Kidney (tissue), 13 donors: ENCODE measurements at regions not wholly inside any gene's neighbourhood (a gene's known extent, or its start where the extent isn't known, plus 50 kb on each side); places are given as distances from the start of the nearest gene placed in this dataset.

ENCODE experiments used
- DNase-seq, 5 donors: peaks; one replicate each; pipeline ENCODE4 v3.0.0-alpha.2; 2013 to 2020
- FAIRE-seq: peaks from 2 replicates; lab custom pipeline; 2012; peaks lifted over from hg19 to GRCh38; lab: Jason Lieb, UNC
- H3K27ac ChIP-seq, 2 donors: one replicate each; pipeline ENCODE4 v1.7.0; 2013; ENCODE audit warnings: low read depth in 2 of 2, low read length in 2 of 2, inconsistent platforms in 1 of 2
- H3K27me3 ChIP-seq: one replicate; pipeline ENCODE4 v1.7.1; 2013; ENCODE audit warnings: low read length, inconsistent platforms; ENCODE audit not compliant: control insufficient read depth, insufficient read depth
- H3K36me3 ChIP-seq, 3 donors: one replicate each; pipeline versions ENCODE4 v1.7.0 to v1.7.1; 2013; ENCODE audit warnings: low read length in 3 of 3, control low read depth in 1 of 3, inconsistent platforms in 1 of 3; ENCODE audit not compliant: insufficient read depth in 3 of 3, control insufficient read depth in 2 of 3
- H3K4me1 ChIP-seq, 3 donors: one replicate each; pipeline versions ENCODE4 v1.7.0 to v1.7.1; 2013; ENCODE audit warnings: low read length in 3 of 3, inconsistent platforms in 1 of 3, low read depth in 1 of 3; ENCODE audit not compliant: control insufficient read depth in 2 of 3, insufficient read depth in 2 of 3
- H3K4me3 ChIP-seq, 3 donors: one replicate each; pipeline versions ENCODE4 v1.7.0 to v1.8.1; 2013; ENCODE audit warnings: low read length in 3 of 3, control low read depth in 1 of 3, inconsistent platforms in 1 of 3
- H3K9ac ChIP-seq, 3 donors: one replicate each; pipeline versions ENCODE4 v1.7.0 to v1.7.1; 2013; ENCODE audit warnings: low read length in 3 of 3, control low read depth in 1 of 3, inconsistent platforms in 1 of 3
- H3K9me3 ChIP-seq, 3 donors: one replicate each; pipeline versions ENCODE4 v1.7.0 to v1.7.1; 2013; ENCODE audit warnings: low read length in 3 of 3, control low read depth in 1 of 3, inconsistent platforms in 1 of 3; ENCODE audit not compliant: control insufficient read depth in 2 of 3, insufficient read depth in 1 of 3
- intact Hi-C: fragments of 100-400 bp; cut with DNase I; formaldehyde crosslinking; loops from one replicate; pipeline ENCODE4 v1.11.1; 2022
- TF ChIP-seq, protein P1 (sequence below): IDR thresholded peaks from 3 replicates; pipeline ENCODE4 v1.5.1; 2012; ENCODE audit warnings: mild to moderate bottlenecking, moderate library complexity, borderline replicate concordance; ENCODE audit not compliant: insufficient read depth; ENCODE audit errors: extremely low read depth
- donor health status: control.
- donor health status: control.
- donor health status: control.
- donor health status: control.
- donor health status: control.
- donor health status: DM: yes; HTN: yes; CAD: no.
- donor health status: Normal renal cell carcinoma (clear cell type).

DNA sequence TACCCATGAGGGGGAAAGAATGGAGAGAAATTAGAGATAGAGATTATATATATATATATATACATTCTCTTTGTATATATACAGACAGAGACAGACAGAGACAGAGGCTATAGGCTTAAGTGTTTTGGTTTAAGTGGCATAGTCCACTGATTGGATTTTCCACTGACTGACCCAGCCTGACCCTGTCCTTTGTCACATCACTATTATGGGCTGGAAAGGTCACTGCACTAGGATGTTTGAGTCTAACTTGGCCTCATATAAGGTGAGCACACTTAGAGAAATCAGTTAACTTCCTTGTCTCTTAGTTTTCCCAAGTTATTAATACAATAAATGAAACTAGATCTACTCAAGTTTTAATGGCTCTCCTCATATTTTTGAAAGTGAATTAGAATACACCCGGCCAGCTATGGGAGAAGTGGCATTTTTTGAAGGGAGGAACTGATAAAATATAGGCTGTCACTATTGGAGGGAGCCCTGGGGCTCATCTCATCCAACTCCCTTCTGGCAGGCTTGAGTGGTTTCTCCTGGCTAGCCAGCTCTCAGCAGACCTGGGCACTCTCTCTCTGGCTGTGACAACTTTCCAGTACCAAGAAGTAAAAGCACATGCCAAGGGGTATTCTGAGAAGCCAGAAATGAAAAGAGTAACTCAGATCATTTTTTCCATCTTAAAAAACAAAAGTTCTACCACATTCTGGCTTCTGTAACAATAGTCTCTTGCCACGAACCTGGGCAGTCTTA is 455.6 kb upstream of the ANKRD30A start:
- no peaks in the 10 kb centered on the region for H3K9me3 ChIP-seq
- H3K36me3 ChIP-seq, result no peaks in the 10 kb centered on the region
- H3K4me3 ChIP-seq, result no peak overlapping the region
- DNase-seq (peak in 2 of 5 donors; percentile 42 to 43), FAIRE-seq (no peak)
- H3K9ac ChIP-seq, result no peak overlapping the region
- H3K4me1 ChIP-seq, result no peaks in the 10 kb centered on the region
- no peak overlapping the region for H3K27ac ChIP-seq
- intact Hi-C loops, result no loop called here
- TF ChIP-seq, protein P1, sequence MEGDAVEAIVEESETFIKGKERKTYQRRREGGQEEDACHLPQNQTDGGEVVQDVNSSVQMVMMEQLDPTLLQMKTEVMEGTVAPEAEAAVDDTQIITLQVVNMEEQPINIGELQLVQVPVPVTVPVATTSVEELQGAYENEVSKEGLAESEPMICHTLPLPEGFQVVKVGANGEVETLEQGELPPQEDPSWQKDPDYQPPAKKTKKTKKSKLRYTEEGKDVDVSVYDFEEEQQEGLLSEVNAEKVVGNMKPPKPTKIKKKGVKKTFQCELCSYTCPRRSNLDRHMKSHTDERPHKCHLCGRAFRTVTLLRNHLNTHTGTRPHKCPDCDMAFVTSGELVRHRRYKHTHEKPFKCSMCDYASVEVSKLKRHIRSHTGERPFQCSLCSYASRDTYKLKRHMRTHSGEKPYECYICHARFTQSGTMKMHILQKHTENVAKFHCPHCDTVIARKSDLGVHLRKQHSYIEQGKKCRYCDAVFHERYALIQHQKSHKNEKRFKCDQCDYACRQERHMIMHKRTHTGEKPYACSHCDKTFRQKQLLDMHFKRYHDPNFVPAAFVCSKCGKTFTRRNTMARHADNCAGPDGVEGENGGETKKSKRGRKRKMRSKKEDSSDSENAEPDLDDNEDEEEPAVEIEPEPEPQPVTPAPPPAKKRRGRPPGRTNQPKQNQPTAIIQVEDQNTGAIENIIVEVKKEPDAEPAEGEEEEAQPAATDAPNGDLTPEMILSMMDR, result no peak
- no peaks in the 10 kb centered on the region for H3K27me3 ChIP-seq

DNA sequence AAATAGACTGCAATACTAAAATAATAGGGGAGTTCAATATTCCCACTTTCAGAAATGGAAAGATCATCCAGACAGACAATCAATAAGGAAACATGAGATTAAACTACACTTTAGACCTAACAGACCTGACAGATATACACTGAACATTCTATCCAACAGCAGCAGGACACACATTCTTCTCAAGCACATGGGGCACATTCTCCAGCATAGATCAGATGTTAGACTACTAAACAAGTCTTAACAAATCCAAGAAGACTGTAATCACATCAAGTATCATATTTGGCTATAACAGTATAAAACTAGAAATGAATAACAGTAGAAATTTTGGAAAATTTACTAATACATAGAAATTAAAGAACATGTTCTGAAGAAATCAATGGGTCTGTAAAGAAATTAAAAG is 458.9 kb upstream of the ANKRD30A start:
- Histone ChIP-seq H3K27me3 (no peaks in the 10 kb centered on the region), H3K4me3 (no peak overlapping the region), H3K9me3 (no peaks in the 10 kb centered on the region), H3K9ac (no peak overlapping the region), H3K27ac (no peak overlapping the region), H3K4me1 (no peaks in the 10 kb centered on the region), H3K36me3 (no peaks in the 10 kb centered on the region)
- DNase-seq, result no peak
- intact Hi-C loops, result no loop called here
- no peak for FAIRE-seq
- TF ChIP-seq, protein P1, result no peak

DNA sequence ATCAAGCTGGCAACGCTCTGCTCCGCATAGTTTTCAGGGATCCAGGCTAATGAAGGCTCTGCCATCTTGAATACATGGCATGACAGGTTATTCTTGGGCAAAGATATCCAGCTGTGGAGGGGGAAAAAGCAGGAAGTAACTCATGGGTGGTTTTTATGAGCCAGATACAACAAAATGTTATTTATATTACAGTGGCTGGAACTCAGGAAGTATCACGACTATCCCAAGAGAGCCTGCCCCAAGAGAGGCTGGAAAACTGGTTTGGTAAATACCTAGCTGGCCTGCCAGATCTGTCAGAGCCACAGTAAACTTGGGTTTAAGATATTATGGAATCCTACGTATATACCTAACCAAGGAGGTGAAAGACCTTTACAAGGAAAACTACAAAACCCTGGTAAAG is 462.8 kb upstream of the ANKRD30A start:
- Histone ChIP-seq H3K9me3 (no peaks in the 10 kb centered on the region), H3K27me3 (no peaks in the 10 kb centered on the region), H3K4me3 (no peak overlapping the region), H3K9ac (no peak overlapping the region), H3K4me1 (no peaks in the 10 kb centered on the region), H3K27ac (no peak overlapping the region), H3K36me3 (no peaks in the 10 kb centered on the region)
- intact Hi-C loops, result no loop called here
- DNase-seq (no peak), FAIRE-seq (no peak)
- TF ChIP-seq, protein P1, result no peak

DNA sequence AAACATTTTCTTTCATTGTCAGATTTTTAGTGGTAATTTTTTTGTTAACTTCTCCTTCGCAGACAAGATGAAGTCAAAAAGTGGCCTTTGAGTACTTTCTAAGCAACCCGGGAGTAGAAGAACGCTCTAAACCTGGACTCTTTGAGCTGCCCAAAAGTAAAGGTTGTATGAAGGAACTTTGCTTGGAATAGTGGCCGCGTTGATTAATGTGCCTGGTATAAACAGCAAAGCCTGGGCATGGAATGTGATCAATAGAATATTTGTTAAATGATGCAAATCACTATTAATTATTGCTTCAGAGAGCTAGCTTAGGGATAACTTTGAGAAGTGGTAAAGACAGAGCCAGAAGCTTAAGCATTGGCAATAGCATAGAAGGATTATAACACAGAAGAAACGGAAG is 475.1 kb upstream of the ANKRD30A start:
- intact Hi-C loops, result no loop called here
- Histone ChIP-seq H3K27ac (no peak overlapping the region), H3K9ac (no peak overlapping the region), H3K4me3 (no peak overlapping the region), H3K9me3 (peaks cover 0 to 5% (median 0%) of the 10 kb centered on the region in 3 donors), H3K4me1 (no peaks in the 10 kb centered on the region), H3K27me3 (no peaks in the 10 kb centered on the region), H3K36me3 (no peaks in the 10 kb centered on the region)
- FAIRE-seq, result no peak
- TF ChIP-seq, protein P1, result no peak
- no peak for DNase-seq
